ENCODE measurements at regions not wholly inside any gene's neighbourhood (a gene's known extent, or its start where the extent isn't known, plus 50 kb on each side); places are given as distances from the start of the nearest gene placed in this dataset.

- no peak for TF ChIP-seq CREB1 (IDR thresholded peaks at IDR 0.05; ENCODE audit: low read depth)
- TF ChIP-seq SP1 (IDR thresholded peaks at IDR 0.05; ENCODE audit: low read depth, low read length): no peak
- TF ChIP-seq CTCF (IDR thresholded peaks at IDR 0.05 in 2 of 3, conservative IDR thresholded peaks at IDR 0.05 in 1 of 3; ENCODE audit: control insufficient read depth in 2 of 3, extremely low read depth in 1 of 3, insufficient read depth in 1 of 3, low read depth in 3 of 3, low read length in 3 of 3): no peak
- TF ChIP-seq EP300 (IDR thresholded peaks at IDR 0.05; ENCODE audit: borderline replicate concordance in 1 of 2, control insufficient read depth in 1 of 2, low read depth in 2 of 2, low read length in 2 of 2): no peak
Observed at GRCh38 chr13:40452741-40453334, 213.6 kb downstream of the FOXO1 start.
